OCI-LY1 (cell line): ENCODE measurements at regions not wholly inside any gene's neighbourhood (a gene's known extent, or its start where the extent isn't known, plus 50 kb on each side); places are given as distances from the start of the nearest gene placed in this dataset.

Experiments
- EZH2 ChIP-seq: fragments of 200-600 bp; sonication (generic), shearing (Covaris generic); IDR thresholded peaks from 2 replicates; pipeline ENCODE4 v1.8.0; 2017; ENCODE audit warnings: borderline replicate concordance, mixed run types, mild to moderate bottlenecking, antibody characterized with exemption, low read length, moderate library complexity, mixed read lengths
- TF ChIP-seq, protein P1 (sequence below): fragments of 200-600 bp; sonication (generic), shearing (Covaris generic); IDR thresholded peaks from 2 replicates; pipeline ENCODE4 v1.5.1; 2017; ENCODE audit warnings: mild to moderate bottlenecking, antibody characterized with exemption, low read length, moderate library complexity, mixed read lengths

DNA sequence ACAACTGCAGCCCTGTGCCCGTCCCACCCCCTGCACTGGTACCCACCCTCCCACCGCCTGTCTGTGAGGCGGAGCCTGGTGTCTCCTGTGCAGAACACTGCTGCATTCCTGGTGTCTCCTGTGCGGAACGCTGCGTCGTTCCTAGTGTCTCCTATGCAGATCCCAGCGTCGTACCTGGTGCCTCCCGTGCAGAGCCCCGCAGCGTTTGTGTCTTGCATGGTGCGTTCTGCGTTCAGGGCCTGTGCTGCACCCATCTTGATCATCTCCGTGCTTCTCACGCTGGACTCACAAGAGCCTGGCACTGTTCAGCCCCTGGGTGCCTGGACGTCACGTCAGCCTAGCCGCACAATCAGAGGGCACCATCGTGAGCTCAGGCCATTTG, 248.6 kb upstream of the SALL3 start:
- TF ChIP-seq, protein P1, sequence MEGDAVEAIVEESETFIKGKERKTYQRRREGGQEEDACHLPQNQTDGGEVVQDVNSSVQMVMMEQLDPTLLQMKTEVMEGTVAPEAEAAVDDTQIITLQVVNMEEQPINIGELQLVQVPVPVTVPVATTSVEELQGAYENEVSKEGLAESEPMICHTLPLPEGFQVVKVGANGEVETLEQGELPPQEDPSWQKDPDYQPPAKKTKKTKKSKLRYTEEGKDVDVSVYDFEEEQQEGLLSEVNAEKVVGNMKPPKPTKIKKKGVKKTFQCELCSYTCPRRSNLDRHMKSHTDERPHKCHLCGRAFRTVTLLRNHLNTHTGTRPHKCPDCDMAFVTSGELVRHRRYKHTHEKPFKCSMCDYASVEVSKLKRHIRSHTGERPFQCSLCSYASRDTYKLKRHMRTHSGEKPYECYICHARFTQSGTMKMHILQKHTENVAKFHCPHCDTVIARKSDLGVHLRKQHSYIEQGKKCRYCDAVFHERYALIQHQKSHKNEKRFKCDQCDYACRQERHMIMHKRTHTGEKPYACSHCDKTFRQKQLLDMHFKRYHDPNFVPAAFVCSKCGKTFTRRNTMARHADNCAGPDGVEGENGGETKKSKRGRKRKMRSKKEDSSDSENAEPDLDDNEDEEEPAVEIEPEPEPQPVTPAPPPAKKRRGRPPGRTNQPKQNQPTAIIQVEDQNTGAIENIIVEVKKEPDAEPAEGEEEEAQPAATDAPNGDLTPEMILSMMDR: no peak
- TF ChIP-seq EZH2: no peak
